ENCODE measurements at regions not wholly inside any gene's neighbourhood (a gene's known extent, or its start where the extent isn't known, plus 50 kb on each side); places are given as distances from the start of the nearest gene placed in this dataset.

DNA sequence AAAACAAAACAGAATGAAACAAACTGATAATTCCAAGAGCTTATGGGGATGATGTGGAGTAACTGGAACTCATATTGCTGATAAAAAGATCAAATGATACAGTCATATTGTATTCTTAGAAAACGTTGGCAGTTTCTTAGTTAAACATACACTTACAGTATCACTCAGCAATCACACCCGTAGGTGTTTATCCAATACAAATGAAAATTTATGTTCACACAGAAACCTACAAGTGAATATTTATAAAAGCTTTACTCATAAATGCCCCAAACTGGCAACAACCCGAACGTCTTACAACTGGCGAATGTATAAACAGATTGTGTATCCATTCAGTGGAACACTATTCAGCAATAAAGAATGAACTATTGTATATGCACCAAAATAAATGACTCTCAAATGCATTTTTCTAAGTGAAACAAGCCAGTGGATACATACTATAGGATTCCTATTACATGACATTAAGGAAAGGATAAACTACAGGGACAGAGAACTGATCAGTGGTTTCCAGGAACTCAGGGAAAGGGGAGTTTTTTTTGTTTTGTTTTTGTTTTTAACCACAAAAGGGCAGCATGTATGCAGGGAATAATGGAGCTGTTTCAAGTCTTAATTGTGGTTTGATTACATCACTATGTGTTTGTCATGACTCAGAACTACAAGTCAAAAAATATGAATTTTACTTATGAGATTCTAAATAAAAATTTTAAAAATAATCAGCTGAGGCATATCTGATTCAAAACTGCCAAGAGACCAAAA is 71.8 kb upstream of the NDUFB4 start:
- TF ChIP-seq, protein P1, sequence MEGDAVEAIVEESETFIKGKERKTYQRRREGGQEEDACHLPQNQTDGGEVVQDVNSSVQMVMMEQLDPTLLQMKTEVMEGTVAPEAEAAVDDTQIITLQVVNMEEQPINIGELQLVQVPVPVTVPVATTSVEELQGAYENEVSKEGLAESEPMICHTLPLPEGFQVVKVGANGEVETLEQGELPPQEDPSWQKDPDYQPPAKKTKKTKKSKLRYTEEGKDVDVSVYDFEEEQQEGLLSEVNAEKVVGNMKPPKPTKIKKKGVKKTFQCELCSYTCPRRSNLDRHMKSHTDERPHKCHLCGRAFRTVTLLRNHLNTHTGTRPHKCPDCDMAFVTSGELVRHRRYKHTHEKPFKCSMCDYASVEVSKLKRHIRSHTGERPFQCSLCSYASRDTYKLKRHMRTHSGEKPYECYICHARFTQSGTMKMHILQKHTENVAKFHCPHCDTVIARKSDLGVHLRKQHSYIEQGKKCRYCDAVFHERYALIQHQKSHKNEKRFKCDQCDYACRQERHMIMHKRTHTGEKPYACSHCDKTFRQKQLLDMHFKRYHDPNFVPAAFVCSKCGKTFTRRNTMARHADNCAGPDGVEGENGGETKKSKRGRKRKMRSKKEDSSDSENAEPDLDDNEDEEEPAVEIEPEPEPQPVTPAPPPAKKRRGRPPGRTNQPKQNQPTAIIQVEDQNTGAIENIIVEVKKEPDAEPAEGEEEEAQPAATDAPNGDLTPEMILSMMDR (IDR thresholded peaks at IDR 0.05; ENCODE audit: unreplicated experiment): no peak
- no peak overlapping the region for H3K4me3 Mint-ChIP-seq
- no peaks in the 10 kb centered on the region for H3K27me3 Mint-ChIP-seq (ENCODE audit: low read depth)
- peaks cover 9% of the 10 kb centered on the region for H3K4me1 Mint-ChIP-seq
- no peaks in the 10 kb centered on the region for H3K36me3 Mint-ChIP-seq
- no peaks in the 10 kb centered on the region for H3K9me3 Mint-ChIP-seq
- H3K27ac Mint-ChIP-seq: no peak overlapping the region
- DNase-seq (ENCODE audit: low spot score in 2 of 2, unreplicated experiment in 2 of 2): no peak

DNA sequence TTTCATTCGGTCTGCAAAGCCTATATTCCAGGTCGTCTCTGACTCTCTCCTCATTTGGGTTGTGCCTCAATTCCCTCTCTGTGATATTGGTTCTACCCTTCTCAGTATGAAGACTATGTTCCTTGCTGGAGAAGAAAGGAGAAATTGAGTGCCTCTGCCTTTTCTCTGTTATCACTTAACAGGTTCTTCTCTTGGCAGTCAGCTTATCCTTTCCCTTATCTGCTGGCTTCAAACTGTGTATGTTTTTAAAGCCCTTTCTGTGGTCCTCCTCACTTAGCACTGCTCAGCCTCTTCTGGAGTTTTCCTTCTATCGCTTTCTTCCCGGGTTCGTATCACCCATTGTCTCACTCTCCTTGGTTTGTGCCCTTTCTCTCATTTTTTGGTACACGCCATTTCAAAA is 65.3 kb upstream of the FSTL1 start:
- peaks cover 18% of the 10 kb centered on the region for H3K4me1 Mint-ChIP-seq
- no peak overlapping the region for H3K4me3 Mint-ChIP-seq
- H3K27me3 Mint-ChIP-seq (ENCODE audit: low read depth): peaks cover 2% of the 10 kb centered on the region
- no peaks in the 10 kb centered on the region for H3K36me3 Mint-ChIP-seq
- DNase-seq (ENCODE audit: low spot score in 2 of 2, unreplicated experiment in 2 of 2): no peak
- H3K27ac Mint-ChIP-seq: peak overlapping the region; percentile 57
- TF ChIP-seq, protein P1 (IDR thresholded peaks at IDR 0.05; ENCODE audit: unreplicated experiment): no peak
- H3K9me3 Mint-ChIP-seq: no peaks in the 10 kb centered on the region

DNA sequence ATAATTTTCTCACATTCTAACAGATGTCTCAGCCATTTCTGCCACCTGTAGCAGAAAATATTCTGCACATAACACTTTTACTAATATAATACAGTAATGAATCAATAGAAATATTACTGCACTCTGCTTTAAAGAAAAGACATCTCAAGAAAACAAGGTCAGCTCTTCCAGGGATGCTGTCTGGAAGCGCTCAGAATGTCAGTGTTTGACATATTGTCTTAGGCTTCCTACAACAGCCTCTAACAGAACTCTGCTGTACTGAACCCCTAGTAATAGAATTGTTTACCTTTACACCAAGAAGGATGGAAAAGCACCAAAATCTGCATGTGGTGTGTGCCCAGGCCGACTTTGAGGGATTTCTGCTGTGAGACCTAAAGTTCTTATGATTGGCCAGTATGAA is 61.9 kb upstream of the FSTL1 start:
- peaks cover 18% of the 10 kb centered on the region for H3K4me1 Mint-ChIP-seq

DNA sequence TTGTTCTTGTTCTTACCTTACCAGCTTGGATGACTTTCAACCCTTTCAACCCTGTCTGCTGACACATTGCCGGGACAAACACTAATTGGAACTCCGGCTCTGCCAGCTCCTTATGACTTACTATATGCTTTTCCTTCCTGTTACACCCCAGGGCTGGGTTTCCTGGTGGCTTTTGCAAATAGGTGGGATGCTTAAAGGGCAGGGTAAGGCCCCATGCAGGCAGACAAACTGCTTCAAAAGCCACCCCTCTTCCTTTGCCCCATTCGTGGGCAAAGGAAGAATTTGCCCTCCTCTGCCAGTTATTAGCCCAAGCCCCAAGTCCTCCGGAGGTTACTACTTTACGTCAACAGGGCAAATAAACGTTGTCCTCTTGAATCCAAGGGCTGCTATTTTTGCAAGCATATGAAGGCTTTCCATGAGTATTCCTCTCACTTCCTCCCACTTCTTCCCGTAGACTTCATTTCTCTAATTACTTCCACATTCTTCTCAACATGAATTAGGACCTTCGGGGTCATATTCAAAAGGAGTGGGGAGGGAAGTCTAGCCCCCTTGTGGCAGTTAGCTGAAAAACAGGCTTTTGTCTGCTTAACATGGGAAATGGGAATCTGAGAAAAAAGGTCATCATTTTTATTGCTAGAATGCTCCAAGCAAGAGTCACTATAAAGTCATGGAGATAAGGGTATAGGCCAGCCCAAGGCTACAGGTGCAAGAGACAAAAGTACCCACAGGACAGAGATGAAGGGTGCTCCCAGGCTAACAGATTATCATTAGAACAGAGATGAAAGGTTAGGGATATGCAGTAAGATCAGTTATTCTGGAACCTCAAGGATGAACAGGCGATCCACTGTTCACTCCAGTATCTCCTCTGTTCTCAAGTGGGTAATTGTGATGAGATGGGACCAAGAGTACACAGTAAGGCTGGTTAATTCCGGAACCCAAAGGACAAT is 56.3 kb upstream of the FSTL1 start:
- DNase-seq (ENCODE audit: low spot score in 2 of 2, unreplicated experiment in 2 of 2): no peak
- Mint-ChIP-seq H3K4me3 (no peak overlapping the region), H3K4me1 (peaks cover 10% of the 10 kb centered on the region), H3K27ac (no peak overlapping the region), H3K36me3 (peaks cover 4% of the 10 kb centered on the region), H3K27me3 (ENCODE audit: low read depth) (no peaks in the 10 kb centered on the region), H3K9me3 (peaks cover 18% of the 10 kb centered on the region)
- TF ChIP-seq, protein P1 (IDR thresholded peaks at IDR 0.05; ENCODE audit: unreplicated experiment): peak; percentile 67

More for the DNA sequence above, 61.9 kb upstream of the FSTL1 start:
- Mint-ChIP-seq H3K27me3 (ENCODE audit: low read depth) (no peaks in the 10 kb centered on the region), H3K4me3 (no peak overlapping the region), H3K9me3 (peaks cover 18% of the 10 kb centered on the region), H3K36me3 (peaks cover 4% of the 10 kb centered on the region), H3K27ac (no peak overlapping the region)
- TF ChIP-seq, protein P1 (IDR thresholded peaks at IDR 0.05; ENCODE audit: unreplicated experiment): no peak
- no peak for DNase-seq (ENCODE audit: low spot score in 2 of 2, unreplicated experiment in 2 of 2)

DNA sequence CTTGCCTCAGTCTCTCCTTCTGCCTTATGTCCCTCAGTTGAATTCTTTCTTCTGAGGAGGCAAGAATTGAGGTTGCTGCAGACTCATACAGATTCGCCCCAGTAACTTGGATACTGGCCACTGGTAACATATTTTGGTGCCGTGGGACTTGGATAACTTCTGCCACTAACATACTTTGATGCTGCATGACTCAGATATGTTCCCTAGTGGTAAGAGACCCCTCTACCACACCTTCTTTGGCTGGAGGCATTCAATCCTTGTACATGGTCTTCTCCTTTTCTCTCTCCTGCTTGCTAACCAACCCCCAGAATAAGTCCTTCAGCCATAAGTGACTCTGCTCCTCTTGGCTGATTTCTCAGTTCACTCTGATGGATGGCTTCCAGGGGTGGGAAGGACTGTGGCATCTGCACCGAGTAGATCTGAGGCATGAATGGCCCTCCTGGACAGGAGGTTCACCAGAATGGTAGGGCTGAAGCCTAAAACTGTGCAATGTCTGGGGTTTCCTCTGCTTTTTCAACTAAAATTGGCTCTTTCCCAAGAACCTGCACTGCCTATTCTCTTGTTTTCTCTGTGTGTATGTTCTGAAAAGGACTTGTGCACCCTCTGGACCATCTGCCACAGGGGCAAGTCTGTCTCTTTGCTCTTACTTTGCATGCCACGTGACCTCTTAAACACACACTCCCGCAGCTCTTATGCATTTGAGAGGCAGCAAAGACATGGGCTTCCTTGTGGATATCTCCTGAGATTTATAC is 55.5 kb upstream of the FSTL1 start:
- H3K27ac Mint-ChIP-seq: no peak overlapping the region

More for the DNA sequence above, 55.5 kb upstream of the FSTL1 start:
- H3K9me3 Mint-ChIP-seq: peaks cover 18% of the 10 kb centered on the region
- peaks cover 4% of the 10 kb centered on the region for H3K36me3 Mint-ChIP-seq
- H3K4me3 Mint-ChIP-seq: no peak overlapping the region
- H3K4me1 Mint-ChIP-seq: peaks cover 10% of the 10 kb centered on the region
- TF ChIP-seq, protein P1 (IDR thresholded peaks at IDR 0.05; ENCODE audit: unreplicated experiment): no peak
- no peaks in the 10 kb centered on the region for H3K27me3 Mint-ChIP-seq (ENCODE audit: low read depth)
- no peak for DNase-seq (ENCODE audit: low spot score in 2 of 2, unreplicated experiment in 2 of 2)
